HEK293 (cell line): ENCODE measurements at regions not wholly inside any gene's neighbourhood (a gene's known extent, or its start where the extent isn't known, plus 50 kb on each side); places are given as distances from the start of the nearest gene placed in this dataset.

Experiments used
- CTCF ChIP-seq: fragments of 450-650 bp; formaldehyde crosslinking; IDR thresholded peaks from 2 replicates; pipeline ENCODE4 v1.5.1; 2016; ENCODE audit warnings: missing biosample characterization, missing genetic modification characterization
- REST ChIP-seq: fragments of 450-650 bp; formaldehyde crosslinking; IDR thresholded peaks from 2 replicates; pipeline ENCODE4 v1.5.1; 2016; ENCODE audit warnings: missing biosample characterization, missing genetic modification characterization
- ZNF19 ChIP-seq: fragments of 450-650 bp; formaldehyde crosslinking; IDR thresholded peaks from 2 replicates; pipeline ENCODE4; 2016; ENCODE audit warnings: missing biosample characterization, missing genetic modification characterization, low read depth
- ZNF211 ChIP-seq: fragments of 450-650 bp; formaldehyde crosslinking; IDR thresholded peaks from 2 replicates; pipeline ENCODE4 v1.5.1; 2016; ENCODE audit warnings: low read depth, missing biosample characterization, missing genetic modification characterization
- ZNF23 ChIP-seq: fragments of 450-650 bp; formaldehyde crosslinking; IDR thresholded peaks from 2 replicates; pipeline ENCODE4 v1.5.1; 2016; ENCODE audit warnings: missing biosample characterization, missing genetic modification characterization, borderline replicate concordance
- ZNF302 ChIP-seq: fragments of 450-650 bp; formaldehyde crosslinking; IDR thresholded peaks from 2 replicates; pipeline ENCODE4 v1.5.1; 2016; ENCODE audit warnings: missing biosample characterization, missing genetic modification characterization, low read depth
- ZNF335 ChIP-seq: fragments of 450-650 bp; formaldehyde crosslinking; conservative IDR thresholded peaks from 2 replicates; pipeline ENCODE4 v1.5.1; 2016; ENCODE audit warnings: missing biosample characterization, missing genetic modification characterization
- ZNF610 ChIP-seq: fragments of 450-650 bp; formaldehyde crosslinking; IDR thresholded peaks from 2 replicates; pipeline ENCODE4 v1.5.1; 2016; ENCODE audit warnings: missing biosample characterization, missing genetic modification characterization, borderline replicate concordance
- ZNF776 ChIP-seq: fragments of 450-650 bp; formaldehyde crosslinking; IDR thresholded peaks from 2 replicates; pipeline ENCODE4 v1.5.0; 2017; ENCODE audit warnings: missing biosample characterization, missing genetic modification characterization, borderline replicate concordance
- TF ChIP-seq, protein P1 (sequence below): fragments of 450-650 bp; formaldehyde crosslinking; IDR thresholded peaks from 2 replicates; pipeline ENCODE4 v1.5.1; 2016; ENCODE audit warnings: missing biosample characterization, missing genetic modification characterization, borderline replicate concordance

GRCh38 chr12:127297327-127297726 lies 969.6 kb upstream of the TMEM132C start:
- TF ChIP-seq ZNF776 (tag by site-specific recombination) (no peak), CTCF (no peak), ZNF610 (tag by site-specific recombination) (no peak), ZNF19 (tag by site-specific recombination) (no peak), ZNF302 (tag by site-specific recombination) (no peak), ZNF211 (tag by site-specific recombination) (no peak), ZNF335 (tag by site-specific recombination) (no peak), REST (tag by site-specific recombination) (no peak), ZNF23 (tag by site-specific recombination) (no peak)
- TF ChIP-seq, protein P1, sequence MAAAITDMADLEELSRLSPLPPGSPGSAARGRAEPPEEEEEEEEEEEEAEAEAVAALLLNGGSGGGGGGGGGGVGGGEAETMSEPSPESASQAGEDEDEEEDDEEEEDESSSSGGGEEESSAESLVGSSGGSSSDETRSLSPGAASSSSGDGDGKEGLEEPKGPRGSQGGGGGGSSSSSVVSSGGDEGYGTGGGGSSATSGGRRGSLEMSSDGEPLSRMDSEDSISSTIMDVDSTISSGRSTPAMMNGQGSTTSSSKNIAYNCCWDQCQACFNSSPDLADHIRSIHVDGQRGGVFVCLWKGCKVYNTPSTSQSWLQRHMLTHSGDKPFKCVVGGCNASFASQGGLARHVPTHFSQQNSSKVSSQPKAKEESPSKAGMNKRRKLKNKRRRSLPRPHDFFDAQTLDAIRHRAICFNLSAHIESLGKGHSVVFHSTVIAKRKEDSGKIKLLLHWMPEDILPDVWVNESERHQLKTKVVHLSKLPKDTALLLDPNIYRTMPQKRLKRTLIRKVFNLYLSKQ: no peak
